Fibroblast of villous mesenchyme (primary cell): ENCODE measurements at regions not wholly inside any gene's neighbourhood (a gene's known extent, or its start where the extent isn't known, plus 50 kb on each side); places are given as distances from the start of the nearest gene placed in this dataset.

Experiments used
- DNase-seq: peaks from one replicate; pipeline ENCODE4 v3.0.0-alpha.2; 2010; ENCODE audit warnings: low read depth
- H3K4me3 ChIP-seq: 2 replicates; pipeline ENCODE4 v1.5.1; 2011; ENCODE audit warnings: low read depth, mild to moderate bottlenecking, low read length
- CTCF ChIP-seq: IDR thresholded peaks from 2 replicates; pipeline ENCODE4 v1.5.1; 2012; ENCODE audit warnings: low read depth, mild to moderate bottlenecking, low read length; ENCODE audit not compliant: insufficient read depth

DNA sequence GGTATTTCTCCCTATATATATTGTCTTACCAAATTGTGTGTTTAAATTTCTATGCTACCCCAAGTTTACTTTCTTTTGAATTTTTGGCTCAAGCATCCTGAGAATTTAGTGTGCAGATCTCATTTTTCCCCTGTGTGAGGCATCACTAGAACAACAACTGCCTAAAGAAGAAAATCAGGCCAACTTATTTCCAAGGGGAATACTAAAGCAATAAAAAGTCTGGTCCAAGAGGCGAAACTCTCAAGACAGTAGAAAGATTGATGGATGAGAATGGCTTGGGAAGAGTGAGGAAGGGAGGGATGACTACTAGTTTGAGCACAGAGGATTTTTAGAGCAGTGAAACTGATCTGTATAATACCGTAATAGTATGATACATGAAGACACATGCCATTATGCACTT is 86.3 kb upstream of the CFAP20DC start:
- no peak for TF ChIP-seq CTCF

GRCh38 chr3:59135096-59135495 is 85.3 kb upstream of the CFAP20DC start:
- no peak overlapping the region for H3K4me3 ChIP-seq
- TF ChIP-seq CTCF = no peak

More for the DNA sequence above, 86.3 kb upstream of the CFAP20DC start:
- no peak for DNase-seq
- H3K4me3 ChIP-seq = no peak overlapping the region

GRCh38 chr3:59133311-59133710 is 83.5 kb upstream of the CFAP20DC start:
- TF ChIP-seq CTCF = no peak
- peak; percentile 57 for DNase-seq
- no peak overlapping the region for H3K4me3 ChIP-seq

More at GRCh38 chr3:59135096-59135495, 85.3 kb upstream of the CFAP20DC start:
- no peak for DNase-seq

- peak; percentile 57 for DNase-seq
- no peak overlapping the region for H3K4me3 ChIP-seq
- no peak for TF ChIP-seq CTCF
These were observed 81.4 kb upstream of the CFAP20DC start for GRCh38 chr3:59131016-59131766.

DNA sequence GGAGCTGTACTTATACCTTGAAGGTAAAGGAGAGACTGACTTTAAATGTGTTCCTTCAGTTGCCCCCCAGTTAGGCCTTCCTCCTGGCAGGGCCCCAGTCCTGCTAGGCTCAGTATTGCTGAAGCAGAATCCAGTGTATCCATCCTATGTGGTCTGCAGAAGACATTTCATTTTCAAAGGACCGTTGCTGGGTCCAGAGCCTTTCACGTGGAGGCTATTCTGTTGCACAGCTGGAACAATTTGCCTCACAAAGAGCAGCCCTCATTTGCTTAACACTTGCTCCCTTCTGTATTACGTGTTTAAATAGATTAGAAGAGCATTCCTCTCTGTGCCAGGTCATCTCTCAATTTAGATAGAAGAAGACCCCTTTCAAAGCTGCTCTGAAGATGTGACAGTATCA is 78.9 kb upstream of the CFAP20DC start:
- H3K4me3 ChIP-seq = no peak overlapping the region

GRCh38 chr3:59127071-59127470 is 77.2 kb upstream of the CFAP20DC start:
- TF ChIP-seq CTCF = no peak

More for the DNA sequence above, 78.9 kb upstream of the CFAP20DC start:
- DNase-seq = no peak
- TF ChIP-seq CTCF = no peak

DNA sequence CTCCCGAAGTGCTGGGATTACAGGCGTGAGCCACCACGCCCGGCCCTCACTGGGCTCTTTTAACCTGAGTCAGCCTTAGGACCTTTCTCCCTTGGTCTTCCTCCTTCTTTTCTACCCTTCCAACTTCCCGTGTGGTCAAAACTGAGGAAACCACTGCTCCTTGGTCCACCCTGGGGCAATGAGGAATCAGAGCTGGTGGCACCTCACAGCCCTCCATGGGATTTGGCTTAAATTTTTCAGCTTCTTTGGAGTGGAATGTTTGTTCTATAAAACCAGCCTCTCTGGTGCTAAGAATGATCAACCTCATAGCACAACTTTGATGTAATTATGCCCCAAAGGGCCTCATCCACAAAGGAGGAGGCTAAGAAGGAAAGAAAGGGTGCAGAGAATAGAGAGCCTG is 76.6 kb upstream of the CFAP20DC start:
- no peak overlapping the region for H3K4me3 ChIP-seq
- no peak for TF ChIP-seq CTCF
- DNase-seq = no peak

More at GRCh38 chr3:59127071-59127470, 77.2 kb upstream of the CFAP20DC start:
- peak; percentile 65 for DNase-seq
- no peak overlapping the region for H3K4me3 ChIP-seq
